ENCODE measurements at regions not wholly inside any gene's neighbourhood (a gene's known extent, or its start where the extent isn't known, plus 50 kb on each side); places are given as distances from the start of the nearest gene placed in this dataset.
"Not testable (repeated sequence)": the region's sequence is repeated elsewhere in the genome, so short reads cannot be mapped to it uniquely, and the experiment has no call there.

DNA sequence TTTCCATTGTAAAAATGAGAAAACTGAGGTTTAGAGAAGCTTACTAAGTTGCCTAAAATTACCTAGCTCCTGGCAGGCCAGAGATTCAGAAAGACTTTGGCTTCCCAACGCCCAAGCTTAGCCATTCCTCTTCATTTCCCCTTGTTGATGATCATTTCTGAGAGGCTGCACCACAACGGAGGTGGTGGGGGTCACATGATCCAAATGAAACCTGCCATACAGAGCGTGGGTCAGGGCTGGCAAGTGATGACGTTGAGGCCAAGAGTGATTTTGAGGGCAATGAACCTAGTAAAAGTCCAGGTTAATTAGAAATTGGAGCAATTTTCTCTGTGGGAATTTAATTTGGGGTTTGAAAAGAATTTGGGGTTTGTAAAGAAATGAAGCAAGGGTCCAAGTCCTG, 109.9 kb downstream of the TMEM182 start:
- DNase-seq (ENCODE audit: low read depth in 2 of 2): no peak

DNA sequence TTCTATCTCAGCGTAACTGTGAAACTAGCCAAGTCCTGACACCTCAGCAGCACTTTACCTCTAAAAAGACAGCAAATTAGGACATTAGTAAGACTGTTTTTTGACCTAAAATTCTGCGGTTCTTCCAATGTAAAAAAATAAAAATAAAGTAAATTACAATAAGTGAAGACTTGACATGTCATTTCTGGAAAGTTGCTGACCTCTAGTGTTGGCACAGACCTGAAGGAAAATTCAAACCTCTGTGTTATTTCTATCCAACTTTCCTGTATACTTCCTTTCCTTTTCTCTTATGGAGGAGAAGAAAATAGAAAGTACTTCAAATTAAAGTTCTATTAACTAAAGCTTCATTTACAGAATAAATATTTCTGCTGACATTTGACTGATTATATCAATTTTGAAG, 110.6 kb downstream of the TMEM182 start:
- peak in 1 of 2 donors; percentile 3 for DNase-seq (ENCODE audit: low read depth in 2 of 2)

DNA sequence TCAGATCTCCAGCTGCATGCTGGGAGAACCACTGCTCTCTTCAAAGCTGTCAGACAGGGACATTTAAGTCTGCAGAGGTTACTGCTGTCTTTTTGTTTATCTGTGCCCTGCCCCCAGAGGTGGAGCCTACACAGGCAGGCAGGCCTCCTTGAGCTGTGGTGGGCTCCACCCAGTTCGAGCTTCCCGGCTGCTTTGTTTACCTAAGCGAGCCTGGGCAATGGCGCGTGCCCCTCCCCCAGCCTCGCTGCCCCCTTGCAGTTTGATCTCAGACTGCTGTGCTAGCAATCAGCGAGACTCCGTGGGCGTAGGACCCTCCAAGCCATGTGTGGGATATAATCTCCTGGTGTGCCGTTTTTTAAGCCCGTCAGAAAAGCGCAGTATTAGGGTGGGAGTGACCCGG, 117.7 kb downstream of the TMEM182 start:
- DNase-seq (ENCODE audit: low read depth in 2 of 2): not testable (repeated sequence)

DNA sequence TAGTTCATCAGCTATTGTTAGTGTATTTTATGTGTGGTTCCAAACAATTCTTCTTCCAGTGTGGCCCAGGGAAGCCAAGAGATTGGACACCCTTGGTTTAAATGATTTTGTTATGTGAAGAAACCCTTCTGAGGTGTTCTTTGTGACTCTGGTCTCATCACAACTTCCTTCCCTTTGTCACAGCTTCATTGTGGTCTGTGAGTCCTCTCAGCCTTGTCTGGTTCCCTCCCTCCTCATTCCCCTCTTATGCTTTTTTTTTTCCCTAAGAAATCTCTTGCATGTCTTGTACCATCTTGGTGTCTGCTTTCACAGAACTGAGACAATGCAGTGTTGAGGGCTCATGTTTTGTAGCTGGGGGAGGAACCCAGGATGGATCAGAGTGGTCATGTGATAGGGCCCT, 118.9 kb downstream of the TMEM182 start:
- DNase-seq (ENCODE audit: low read depth in 2 of 2): no peak

DNA sequence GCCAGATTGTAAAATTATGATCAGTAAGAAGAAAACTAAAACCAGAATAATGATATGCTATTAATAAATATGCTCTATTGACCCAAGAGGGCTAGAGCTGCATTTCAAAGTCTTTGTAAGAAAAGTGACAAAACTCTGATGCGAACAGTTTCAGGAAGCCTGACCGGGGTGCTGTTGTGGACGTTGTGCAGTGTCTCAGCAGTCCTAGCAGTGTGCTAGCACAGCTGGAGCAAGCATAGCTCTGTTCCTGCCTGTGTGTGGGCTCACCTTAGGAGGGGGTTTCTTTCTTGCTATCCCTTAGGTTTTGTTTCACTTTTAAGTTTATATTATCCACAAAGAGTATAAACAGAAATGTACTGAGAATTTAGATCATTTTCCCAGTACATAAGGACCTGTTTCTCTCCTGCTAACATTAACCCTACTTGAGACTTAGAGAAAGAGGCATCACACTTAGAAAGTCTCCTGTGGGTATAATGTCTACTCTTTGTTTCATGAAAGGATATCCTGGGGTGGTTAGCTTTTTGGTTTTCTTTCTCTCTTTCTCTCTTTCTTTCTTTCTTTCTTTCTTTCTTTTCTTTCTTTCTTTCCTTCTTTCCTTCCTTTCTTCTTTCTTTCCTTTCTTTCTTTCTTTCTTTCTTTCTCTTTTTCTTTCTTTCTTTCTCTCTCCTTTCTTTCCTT, 124.5 kb downstream of the TMEM182 start:
- DNase-seq (ENCODE audit: low read depth in 2 of 2): no peak

DNA sequence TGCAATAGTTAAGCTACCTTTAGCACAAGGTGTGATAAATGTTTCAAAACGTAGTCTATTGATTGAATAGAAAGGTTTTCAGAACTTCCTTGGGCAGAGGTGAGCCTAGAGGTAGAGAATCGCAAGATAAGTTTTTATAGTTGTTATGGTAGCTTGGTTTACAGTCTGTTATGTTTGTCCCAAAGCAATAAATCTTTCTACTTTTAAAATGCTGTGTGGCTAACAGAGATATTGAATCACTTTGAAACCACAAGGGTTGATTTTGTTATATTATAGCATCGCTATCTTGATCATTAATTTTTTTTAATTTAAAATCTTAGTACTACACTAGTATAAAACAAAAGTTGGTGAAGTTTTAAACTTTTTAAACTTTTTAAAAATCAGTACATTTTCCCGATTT, 126.7 kb downstream of the TMEM182 start:
- DNase-seq (ENCODE audit: low read depth in 2 of 2): no peak

DNA sequence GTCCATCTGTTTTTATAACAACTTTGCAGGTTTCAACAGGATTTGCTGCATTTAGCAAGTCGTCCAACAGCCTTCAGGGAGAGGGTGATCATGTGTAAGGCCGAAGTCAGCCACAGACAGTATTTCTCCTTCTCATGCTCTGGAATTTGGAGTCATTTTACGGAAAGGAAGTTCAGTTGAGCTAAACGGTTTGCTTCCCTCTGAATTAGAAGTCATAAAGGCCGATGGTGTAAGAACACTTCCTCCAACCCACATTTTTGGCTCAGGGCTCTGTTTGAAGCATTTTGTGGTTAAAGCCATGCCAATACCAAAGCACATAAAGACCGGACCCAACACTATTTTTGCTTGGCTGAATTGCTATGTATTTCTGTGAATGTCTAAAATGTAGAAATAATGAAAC, 129.5 kb downstream of the TMEM182 start:
- no peak for DNase-seq (ENCODE audit: low read depth in 2 of 2)

DNA sequence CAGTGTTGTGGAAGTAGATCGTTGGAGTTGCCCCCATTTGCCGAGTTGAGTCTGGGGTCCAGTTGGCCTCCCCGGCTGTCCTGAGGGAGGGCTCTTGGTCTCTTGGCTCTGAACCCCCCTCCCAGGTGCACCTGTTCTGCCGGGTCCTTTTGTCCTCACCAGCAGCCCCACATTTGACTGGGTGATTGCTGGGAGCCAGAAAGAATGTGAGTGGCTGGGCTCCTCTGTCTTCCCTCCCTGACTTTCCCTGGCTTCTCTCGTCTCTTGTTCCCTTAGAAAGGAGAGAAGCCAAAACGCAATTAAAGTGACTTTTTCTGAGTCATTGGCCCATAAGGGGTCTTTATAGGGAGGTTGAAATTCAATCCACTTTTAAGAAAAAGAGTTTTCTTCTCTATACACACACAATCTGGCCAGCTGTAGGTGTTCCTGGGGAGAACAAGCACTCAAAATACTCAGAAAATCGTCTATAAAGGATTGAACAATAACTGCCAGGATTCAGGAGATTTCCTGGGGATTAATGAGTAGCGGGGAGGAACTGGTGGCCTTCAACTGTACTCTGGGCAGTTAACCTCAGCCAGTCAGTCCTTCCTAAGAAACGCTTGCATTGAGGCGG, 131.0 kb downstream of the TMEM182 start:
- no peak for DNase-seq (ENCODE audit: low read depth in 2 of 2)

DNA sequence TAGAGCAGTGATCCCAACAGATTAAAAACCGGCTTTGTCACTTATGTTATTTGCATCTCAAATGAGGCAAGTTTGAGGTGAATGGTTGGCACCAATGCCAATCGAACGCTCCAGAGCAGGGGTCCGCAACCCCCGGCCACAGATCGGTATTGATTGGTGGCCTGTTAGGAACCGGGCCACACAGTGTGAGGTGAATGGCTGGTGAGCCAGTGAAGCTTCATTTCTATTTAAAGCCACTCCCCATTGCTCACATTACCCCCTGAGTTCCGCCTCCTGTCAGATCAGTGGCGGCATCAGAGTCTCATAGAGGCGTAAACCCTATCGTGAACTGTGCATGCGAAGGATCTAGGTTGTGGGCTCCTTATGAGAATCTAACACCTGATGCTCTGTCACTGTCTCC, 132.0 kb downstream of the TMEM182 start:
- DNase-seq (ENCODE audit: low read depth in 2 of 2): no peak

DNA sequence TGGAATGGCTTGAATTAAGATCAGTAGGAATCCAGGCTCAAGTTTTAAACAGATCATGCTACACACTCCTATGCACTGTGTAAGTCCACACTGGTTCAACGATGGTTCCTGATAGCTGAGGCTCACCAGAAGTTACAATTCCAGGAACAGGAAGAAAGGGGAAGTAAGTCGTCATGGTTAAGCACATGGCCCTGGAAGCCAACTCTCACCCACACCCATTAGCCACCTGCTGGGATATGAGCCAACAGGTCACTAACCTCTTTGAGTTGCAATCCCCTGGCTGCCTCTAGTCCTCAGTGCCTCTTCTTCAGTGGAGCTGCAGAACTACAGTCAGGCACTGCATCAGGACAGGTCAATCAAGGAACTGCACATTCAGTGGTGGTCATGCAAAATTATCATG, 133.5 kb downstream of the TMEM182 start:
- no peak for DNase-seq (ENCODE audit: low read depth in 2 of 2)

DNA sequence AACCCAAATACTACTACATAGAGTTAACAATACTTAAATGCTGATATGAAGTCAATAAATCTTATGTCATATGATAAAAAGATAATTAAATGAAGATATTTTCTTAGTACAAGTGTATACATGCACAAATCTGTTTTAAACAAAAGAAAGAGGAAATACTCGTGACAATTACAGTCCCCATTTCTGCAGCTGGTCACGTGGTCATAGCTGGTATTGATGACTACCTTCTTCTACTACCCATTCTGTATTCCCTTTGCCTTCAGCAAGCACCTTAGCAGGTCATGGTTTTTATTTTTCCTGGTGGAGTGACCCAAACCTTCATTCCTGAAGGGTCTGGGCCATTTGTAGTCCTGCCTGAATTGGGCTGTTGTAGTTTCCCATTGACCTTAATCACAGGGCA, 147.4 kb downstream of the TMEM182 start:
- not testable (repeated sequence) for DNase-seq (ENCODE audit: low read depth in 2 of 2)

DNA sequence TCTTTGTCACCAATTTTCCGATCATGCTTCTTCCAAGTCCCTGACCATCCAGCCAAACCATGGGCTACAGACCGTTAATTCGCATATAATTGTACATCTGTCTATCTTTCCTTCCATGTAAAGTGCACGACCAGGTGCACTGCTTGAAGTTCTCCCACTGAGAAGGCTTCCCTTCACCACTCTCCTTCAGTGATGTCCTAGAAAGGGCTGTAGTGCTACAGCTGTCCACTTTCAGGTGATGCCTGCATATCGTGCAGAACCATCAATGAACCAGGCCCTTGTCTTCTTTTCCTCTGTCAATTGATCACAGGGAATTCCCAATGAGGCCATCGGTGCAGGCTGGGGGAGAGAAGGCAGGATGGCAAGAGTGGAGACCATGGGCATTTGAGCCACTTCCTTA, 148.9 kb downstream of the TMEM182 start:
- no peak for DNase-seq (ENCODE audit: low read depth in 2 of 2)

DNA sequence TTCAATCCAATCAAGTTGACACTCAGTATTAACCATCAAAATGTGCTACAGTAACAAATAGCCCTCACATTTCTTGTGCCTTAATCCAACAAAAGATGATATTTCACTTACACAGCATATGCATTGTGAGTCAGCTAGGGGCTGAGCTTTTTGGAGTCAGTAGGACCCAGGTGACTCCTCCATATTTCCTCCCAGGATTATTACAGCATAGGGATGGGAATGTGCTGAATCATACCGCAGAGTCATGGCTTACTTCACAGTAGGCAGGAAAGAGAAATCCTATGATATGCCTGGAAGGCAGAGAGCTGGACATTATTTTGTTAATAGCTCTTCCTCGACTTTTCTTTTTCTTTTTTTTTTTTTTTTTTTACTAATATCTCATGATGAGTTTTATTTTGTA, 153.3 kb downstream of the TMEM182 start:
- DNase-seq (ENCODE audit: low read depth in 2 of 2): no peak

DNA sequence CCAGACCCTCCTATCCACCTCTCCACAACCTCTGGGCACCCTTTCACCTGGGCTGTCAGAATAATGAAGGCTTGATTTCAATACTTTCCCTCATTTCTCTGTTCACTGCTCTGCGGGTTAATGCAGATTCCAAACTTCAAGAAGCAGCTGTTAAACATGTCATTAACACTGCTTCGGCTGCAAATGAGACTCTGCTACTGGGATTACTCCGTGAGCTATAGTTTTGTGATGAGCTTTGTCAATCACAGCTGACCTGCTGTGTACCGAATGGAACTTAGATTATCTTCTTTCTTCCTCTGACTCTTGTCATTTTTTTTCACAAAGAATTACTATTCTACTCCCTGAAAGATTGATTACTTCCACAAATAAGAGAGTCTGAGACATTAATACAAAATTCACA, 160.5 kb downstream of the TMEM182 start:
- DNase-seq (ENCODE audit: low read depth in 2 of 2): no peak

DNA sequence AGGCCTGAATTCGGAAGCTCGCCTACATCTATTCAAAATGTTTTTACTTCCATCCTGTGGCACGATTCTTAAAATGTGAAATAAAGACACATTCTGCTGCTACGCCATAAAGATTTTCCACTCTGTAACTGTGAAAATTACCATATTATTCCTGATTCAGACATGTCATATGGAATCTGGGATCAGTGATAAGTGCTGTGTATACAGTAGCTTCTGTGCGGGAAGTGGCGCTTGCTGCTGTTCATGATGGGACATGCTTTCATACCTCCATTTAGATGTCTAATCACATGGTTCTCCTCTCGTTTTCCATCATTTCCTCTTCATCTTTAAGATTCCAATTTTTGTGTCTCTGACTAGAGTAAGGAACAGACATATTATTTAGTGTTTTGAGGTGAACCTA, 163.2 kb downstream of the TMEM182 start:
- DNase-seq (ENCODE audit: low read depth in 2 of 2): no peak

DNA sequence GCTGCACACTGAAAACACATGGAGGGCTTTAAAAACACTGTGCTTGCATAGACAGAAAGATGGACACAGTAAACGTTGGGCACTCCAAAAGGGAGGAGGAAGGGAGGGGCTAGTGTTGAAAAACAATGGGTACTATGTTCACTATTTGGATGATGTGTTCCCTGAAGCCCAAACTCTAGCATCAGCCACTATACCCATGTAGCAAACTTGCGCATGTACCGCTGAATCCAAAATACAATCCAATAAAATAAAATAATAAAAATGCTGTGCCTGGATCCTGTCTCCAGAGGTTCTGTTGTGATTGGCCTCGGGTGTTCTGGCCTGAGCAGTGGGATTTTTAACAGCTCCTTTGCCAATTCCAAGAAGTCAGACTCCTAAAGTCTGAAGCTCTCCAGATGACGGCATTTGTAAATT, 166.0 kb downstream of the TMEM182 start:
- DNase-seq (ENCODE audit: low read depth in 2 of 2): no peak

DNA sequence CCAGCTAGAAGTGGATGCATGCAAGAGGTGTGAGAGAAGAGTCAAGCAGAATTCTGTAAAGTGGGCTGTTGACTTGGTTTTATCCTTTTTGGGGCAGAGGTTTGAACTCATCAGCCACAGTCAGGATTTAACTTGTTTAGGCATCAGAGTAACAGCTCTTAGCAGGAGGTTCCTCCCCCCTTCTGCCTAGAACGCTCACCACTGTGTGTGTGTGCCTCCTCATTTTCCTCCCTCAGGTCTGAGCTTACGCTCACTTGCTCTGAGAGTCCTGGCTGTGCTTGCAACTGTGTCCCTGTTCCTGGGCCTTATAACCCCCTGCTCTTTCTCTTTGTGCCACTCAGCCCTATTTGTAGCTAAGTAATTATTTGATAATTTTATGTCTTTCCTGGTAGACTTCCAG, 167.9 kb downstream of the TMEM182 start:
- no peak for DNase-seq (ENCODE audit: low read depth in 2 of 2)

DNA sequence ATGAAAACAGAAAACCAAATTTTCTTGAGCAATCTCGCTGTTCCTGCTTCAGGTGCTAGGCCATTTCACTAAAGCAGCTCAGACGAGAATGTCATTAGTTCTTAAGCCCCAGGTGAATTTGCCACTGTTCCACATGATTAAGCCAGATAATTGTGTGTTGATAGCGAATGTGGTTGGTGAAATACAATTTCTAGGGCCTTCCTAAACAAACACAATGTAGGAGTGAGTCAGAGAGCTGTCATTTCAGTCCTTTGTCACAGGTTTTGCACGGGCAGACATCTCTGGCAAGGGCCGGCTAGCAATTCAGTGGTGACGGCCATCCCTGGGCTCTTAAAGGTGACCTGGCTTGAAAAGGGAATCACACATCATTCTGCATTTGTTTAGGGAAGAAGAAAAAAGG, 170.7 kb downstream of the TMEM182 start:
- no peak for DNase-seq (ENCODE audit: low read depth in 2 of 2)

DNA sequence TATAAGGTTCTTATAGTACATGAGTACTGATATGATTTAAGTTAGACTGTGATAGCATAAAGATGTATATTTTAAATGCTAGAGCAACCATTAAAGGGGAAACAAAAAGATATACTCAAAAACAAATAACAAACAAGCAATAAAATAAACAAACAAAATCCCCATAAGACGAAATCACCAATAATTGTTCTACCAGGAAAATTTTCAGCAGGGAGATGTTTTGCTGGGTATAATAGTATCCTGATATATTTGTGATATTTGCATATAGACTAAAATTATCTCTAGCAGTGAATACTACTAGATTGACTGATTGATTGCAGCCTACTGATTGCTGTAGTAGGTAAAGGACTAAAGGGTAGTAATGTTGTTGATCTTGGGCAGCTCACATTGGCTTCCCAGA, 177.4 kb downstream of the TMEM182 start:
- DNase-seq (ENCODE audit: low read depth in 2 of 2): no peak

DNA sequence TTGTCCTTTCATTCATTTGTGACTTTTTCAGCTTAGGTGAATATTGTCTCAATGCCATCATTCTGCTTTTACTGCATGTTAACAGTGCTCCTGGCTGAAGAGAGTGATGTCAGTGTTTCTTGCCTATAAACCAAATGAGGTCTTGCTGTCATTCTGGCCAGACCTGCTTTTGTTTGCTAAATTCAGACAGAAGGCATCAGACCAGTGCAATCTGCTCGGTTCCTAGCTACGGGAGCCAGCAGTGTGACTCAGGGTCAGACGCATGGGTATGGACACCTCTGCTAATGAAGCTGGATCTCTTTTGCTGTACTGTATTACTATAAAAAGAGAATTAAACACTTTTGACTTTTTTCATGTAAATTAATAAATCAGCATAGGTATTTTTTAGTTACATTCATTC, 178.9 kb downstream of the TMEM182 start:
- no peak for DNase-seq (ENCODE audit: low read depth in 2 of 2)

DNA sequence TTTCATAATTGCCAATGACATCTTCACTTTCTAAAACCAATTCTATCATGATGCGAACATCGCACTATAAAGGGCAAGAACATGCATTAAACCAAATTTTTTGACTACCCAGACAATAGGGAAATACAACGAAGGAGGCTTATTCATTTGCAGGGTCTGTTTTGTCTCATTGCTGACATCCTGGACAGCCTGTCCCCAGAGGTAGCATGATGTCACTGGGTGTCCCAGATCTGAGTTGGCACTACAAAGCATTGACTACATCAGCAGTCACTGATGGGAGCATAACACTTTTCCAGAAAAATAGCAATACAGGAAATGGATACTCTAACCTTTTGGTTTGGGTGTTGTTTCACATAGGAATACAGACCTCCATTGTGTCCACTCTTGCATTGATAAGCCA, 180.3 kb downstream of the TMEM182 start:
- DNase-seq (ENCODE audit: low read depth in 2 of 2): no peak

DNA sequence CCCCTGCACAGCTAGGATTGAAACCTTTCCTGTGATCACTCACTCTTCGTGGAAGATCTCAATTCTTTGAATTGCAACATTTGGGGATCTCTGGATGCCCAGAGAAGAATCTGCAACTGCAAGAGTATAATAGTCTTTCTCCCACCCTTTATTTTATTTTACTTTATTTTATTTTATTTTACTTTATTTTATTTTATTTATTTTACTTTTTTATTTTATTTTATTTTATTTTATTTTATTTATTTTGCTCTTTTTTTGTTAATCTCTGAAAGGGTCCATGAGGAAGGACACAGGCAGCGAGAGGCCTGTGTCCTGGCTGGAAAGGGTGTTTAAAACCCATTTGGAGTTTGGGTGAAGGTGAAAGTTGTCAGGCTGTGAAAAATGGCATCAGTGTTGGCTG, 181.4 kb downstream of the TMEM182 start:
- DNase-seq (ENCODE audit: low read depth in 2 of 2): no peak

DNA sequence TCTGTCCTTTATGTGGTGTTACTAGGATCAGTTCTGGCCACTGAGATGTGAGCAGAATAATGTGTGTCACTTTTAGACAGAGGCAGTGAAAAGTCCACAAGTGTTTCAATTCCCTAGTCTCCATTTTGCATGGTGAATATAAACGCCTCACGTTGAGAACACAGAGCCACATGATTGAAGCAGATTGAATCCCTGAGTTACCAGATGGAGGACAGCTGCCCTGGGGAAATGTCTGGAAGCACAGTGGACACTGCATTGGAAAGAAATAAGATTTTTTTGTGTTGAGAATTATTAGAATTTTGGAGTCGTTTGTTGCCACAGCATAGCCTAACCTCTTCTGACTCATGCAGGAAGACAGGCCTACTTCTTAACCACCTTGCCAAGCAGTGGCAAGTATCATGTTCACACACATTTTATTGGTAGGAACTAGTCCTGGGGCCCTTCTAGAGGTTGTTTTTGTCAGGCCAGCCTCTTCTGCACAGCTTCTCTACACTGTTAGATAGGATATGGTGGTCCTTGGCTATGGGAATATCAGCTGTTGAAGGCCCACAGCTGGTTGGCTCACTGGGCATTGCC, 188.6 kb downstream of the TMEM182 start:
- DNase-seq (ENCODE audit: low read depth in 2 of 2): no peak
